A673 (cell line): ENCODE measurements at regions not wholly inside any gene's neighbourhood (a gene's known extent, or its start where the extent isn't known, plus 50 kb on each side); places are given as distances from the start of the nearest gene placed in this dataset.

Source experiments
- BruUV-seq: library from RNA; stranded (reverse); fragments of 400-500 nt; replicated peaks from 2 replicates; lab custom pipeline; 2021; lab: Mats Ljungman, UMichigan
- CTCF ChIA-PET: fragments of 300-600 bp; sonication (Branson Sonifier 250); formaldehyde crosslinking; loops from one replicate; lab custom pipeline; 2022; ENCODE audit warnings: antibody characterized with exemption; lab: Charles Lee
- POLR2A ChIA-PET: fragments of 300-600 bp; sonication (Branson Sonifier 250); formaldehyde crosslinking; loops from one replicate; lab custom pipeline; 2022; ENCODE audit warnings: antibody characterized with exemption; ENCODE audit not compliant: low non-redundant PET; lab: Charles Lee
- DNase-seq: peaks from one replicate; pipeline ENCODE4 v3.0.0-alpha.2; 2015; ENCODE audit warnings: low spot score
- H3K27ac ChIP-seq: fragments of 200-600 bp; sonication (generic); 2 replicates; pipeline ENCODE4 v1.5.1; 2016; ENCODE audit warnings: mixed run types, low read depth, mild to moderate bottlenecking, mixed read lengths, antibody characterized with exemption, low read length; ENCODE audit not compliant: poor library complexity, severe bottlenecking
- H3K27me3 ChIP-seq: fragments of 200-600 bp; sonication (generic); replicated peaks from 2 replicates; pipeline ENCODE4 v1.6.1; 2017; ENCODE audit warnings: mixed run types, low read depth, mild to moderate bottlenecking, mixed read lengths, antibody characterized with exemption, low read length; ENCODE audit not compliant: insufficient read depth, poor library complexity
- H3K36me3 ChIP-seq: fragments of 200-600 bp; sonication (generic); 2 replicates; pipeline ENCODE4 v1.6.1; 2016; ENCODE audit warnings: mixed run types, mild to moderate bottlenecking, mixed read lengths, antibody characterized with exemption, low read length; ENCODE audit not compliant: insufficient read depth, poor library complexity, severe bottlenecking
- H3K4me1 ChIP-seq: fragments of 200-600 bp; sonication (generic); 2 replicates; pipeline ENCODE4 v1.6.1; 2017; ENCODE audit warnings: mixed run types, mild to moderate bottlenecking, mixed read lengths, antibody characterized with exemption, low read length; ENCODE audit not compliant: insufficient read depth, poor library complexity, severe bottlenecking
- H3K4me3 ChIP-seq: fragments of 200-600 bp; sonication (generic); 2 replicates; pipeline ENCODE4 v1.5.1; 2016; ENCODE audit warnings: low read depth, mixed run types, mild to moderate bottlenecking, mixed read lengths, low read length; ENCODE audit not compliant: poor library complexity, severe bottlenecking
- H3K9me3 ChIP-seq: fragments of 200-600 bp; sonication (generic); 2 replicates; pipeline ENCODE4 v1.6.1; 2016; ENCODE audit warnings: mixed run types, low read depth, mild to moderate bottlenecking, mixed read lengths, antibody characterized with exemption, low read length; ENCODE audit not compliant: poor library complexity, severe bottlenecking
- EZH2 ChIP-seq: fragments of 200-600 bp; sonication (generic); IDR thresholded peaks from 2 replicates; pipeline ENCODE4 v1.6.1; 2017; ENCODE audit warnings: borderline replicate concordance, low read depth, mild to moderate bottlenecking, mixed read lengths, antibody characterized with exemption, low read length; ENCODE audit not compliant: poor library complexity, severe bottlenecking
- intact Hi-C: fragments of 100-400 bp; cut with micrococcal nuclease; formaldehyde crosslinking; loops from one replicate; pipeline ENCODE4 v1.10.0; 2022; ENCODE audit not compliant: unreplicated experiment
- TF ChIP-seq, protein P1 (sequence below): fragments of 300-800, 200-600 bp; sonication (generic); conservative IDR thresholded peaks from 2 replicates; pipeline ENCODE4 v1.5.1; 2017; ENCODE audit warnings: low read depth, mild to moderate bottlenecking, antibody characterized with exemption, low read length, moderate library complexity, mixed read lengths

DNA sequence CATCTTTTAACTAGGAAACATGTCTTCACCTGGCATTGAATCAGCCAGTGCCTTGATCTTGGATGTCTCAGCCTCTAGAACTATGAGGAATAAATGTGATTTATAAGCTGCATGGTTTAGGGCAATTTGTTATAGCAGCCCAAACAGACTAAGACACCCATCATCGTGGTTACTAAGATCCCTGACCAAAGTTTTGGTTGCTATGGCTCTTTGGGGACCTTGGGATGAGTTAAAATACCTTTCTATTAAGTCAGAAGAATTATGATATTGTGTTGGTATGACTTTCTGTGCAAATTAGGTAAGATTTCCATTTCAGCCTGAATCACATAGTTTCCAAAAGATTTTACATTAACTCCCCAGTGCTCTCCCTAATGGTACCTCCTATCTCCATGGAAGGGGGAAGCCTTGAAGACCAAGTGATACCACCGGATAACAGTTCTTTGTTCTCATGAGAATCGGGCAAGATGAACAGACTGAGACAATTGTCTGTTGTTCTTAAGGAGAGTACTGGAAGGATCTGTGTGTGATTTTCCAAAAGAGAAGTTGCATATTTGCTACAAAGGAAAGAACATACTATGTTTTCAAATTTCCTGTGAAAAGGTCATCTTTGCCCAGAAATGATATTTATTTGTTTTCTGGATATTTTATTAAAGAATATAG is 60.4 kb upstream of the UBASH3B start:
- intact Hi-C loops = no loop called here
- DNase-seq = no peak
- Histone ChIP-seq H3K4me1 (no peaks in the 10 kb centered on the region), H3K4me3 (no peak overlapping the region), H3K36me3 (no peaks in the 10 kb centered on the region), H3K9me3 (no peaks in the 10 kb centered on the region), H3K27ac (no peak overlapping the region), H3K27me3 (no peaks in the 10 kb centered on the region)
- TF ChIP-seq, protein P1, sequence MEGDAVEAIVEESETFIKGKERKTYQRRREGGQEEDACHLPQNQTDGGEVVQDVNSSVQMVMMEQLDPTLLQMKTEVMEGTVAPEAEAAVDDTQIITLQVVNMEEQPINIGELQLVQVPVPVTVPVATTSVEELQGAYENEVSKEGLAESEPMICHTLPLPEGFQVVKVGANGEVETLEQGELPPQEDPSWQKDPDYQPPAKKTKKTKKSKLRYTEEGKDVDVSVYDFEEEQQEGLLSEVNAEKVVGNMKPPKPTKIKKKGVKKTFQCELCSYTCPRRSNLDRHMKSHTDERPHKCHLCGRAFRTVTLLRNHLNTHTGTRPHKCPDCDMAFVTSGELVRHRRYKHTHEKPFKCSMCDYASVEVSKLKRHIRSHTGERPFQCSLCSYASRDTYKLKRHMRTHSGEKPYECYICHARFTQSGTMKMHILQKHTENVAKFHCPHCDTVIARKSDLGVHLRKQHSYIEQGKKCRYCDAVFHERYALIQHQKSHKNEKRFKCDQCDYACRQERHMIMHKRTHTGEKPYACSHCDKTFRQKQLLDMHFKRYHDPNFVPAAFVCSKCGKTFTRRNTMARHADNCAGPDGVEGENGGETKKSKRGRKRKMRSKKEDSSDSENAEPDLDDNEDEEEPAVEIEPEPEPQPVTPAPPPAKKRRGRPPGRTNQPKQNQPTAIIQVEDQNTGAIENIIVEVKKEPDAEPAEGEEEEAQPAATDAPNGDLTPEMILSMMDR = no peak
- no peak for TF ChIP-seq EZH2
- CTCF ChIA-PET = interaction anchor here (1.2 kb wide), 1 partner anchor 90 kb away, joined by 3 read pairs; no protein-coding TSS in a partner anchor
- POLR2A ChIA-PET = no interaction called here
- BruUV-seq = no TSS peak

DNA sequence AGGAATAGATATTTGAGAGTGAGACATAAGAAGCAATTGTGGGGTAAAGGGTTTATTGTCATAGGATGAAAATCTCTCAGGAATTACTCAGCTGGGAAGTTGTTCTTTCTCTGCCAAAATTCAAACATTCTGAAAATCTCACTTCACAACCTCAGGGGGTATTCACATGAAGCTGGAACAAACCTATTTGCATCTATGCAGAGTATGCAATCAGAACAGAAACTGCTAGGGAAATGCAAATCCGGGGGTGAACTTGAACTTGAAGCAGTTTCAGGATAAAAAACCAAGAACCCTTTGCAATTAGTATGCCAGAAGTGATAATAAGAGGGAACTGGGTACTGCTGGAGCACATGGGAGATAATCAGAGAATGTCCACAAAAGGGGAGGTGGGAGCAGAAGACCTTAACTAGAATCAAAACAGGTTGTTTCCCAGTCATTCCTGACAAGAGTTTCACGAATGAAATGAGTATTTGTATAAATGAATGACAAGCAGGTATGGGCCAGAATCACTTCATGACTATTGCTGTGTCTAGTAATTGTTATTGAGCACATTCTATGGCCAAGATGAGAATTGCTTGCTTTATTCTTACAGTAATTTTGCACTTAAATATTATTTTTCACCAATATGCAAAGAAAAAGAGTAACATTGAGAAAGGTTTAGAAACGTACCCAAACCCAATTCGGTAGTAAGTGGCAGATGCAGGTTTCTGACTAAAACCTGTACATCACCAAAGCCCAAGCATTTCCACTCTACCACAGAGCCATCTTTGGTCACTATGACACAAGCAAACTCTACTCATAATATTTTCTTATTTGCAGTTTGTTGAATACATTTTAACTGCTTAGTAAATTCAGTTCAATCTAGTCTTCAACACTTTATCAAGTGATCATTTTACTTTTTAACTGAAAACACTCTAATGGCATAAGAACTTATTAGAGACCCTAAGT is 61.8 kb upstream of the UBASH3B start:
- no TSS peak for BruUV-seq
- H3K9me3 ChIP-seq = no peaks in the 10 kb centered on the region
- DNase-seq = no peak
- H3K4me3 ChIP-seq = no peak overlapping the region
- no peaks in the 10 kb centered on the region for H3K4me1 ChIP-seq
- no peak overlapping the region for H3K27ac ChIP-seq
- POLR2A ChIA-PET = no interaction called here
- no peaks in the 10 kb centered on the region for H3K27me3 ChIP-seq
- intact Hi-C loops = no loop called here
- no peaks in the 10 kb centered on the region for H3K36me3 ChIP-seq
- CTCF ChIA-PET = interaction anchor here (1.2 kb wide), 1 partner anchor 88 kb away, joined by 3 read pairs; no protein-coding TSS in a partner anchor
- TF ChIP-seq, protein P1 = no peak
- TF ChIP-seq EZH2 = no peak

DNA sequence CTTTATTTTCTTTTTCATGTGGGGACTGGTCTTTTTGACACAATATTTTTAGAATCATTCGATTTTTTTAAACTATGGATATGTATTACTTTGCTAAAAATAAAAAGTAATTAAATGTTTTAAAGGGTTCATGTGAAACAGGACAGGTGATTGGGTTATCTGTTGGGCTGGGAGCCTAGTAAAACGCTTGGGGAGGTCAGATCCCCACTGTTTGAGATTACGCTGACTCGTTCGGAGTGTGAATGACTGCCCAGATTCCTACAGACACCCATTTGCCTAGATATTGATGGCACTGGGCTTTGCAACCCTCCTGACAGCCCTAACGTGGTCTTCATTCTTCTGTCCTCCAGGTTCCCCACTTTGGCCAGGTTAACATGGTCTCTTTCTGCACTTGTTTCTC is 62.9 kb upstream of the UBASH3B start:
- Histone ChIP-seq H3K27ac (no peak overlapping the region), H3K9me3 (no peaks in the 10 kb centered on the region), H3K4me3 (no peak overlapping the region), H3K4me1 (no peaks in the 10 kb centered on the region), H3K27me3 (no peaks in the 10 kb centered on the region), H3K36me3 (no peaks in the 10 kb centered on the region)
- TF ChIP-seq EZH2 = no peak
- TF ChIP-seq, protein P1 = no peak
- no peak for DNase-seq
- CTCF ChIA-PET = no interaction called here
- intact Hi-C loops = no loop called here
- POLR2A ChIA-PET = interaction anchor here (0.7 kb wide), 1 partner anchor 959 kb away, joined by 8 read pairs; no protein-coding TSS in a partner anchor
- BruUV-seq = no TSS peak
